Thymus (tissue), 11 donors: ENCODE measurements at regions not wholly inside any gene's neighbourhood (a gene's known extent, or its start where the extent isn't known, plus 50 kb on each side); places are given as distances from the start of the nearest gene placed in this dataset.
"Not testable (repeated sequence)": the region's sequence is repeated elsewhere in the genome, so short reads cannot be mapped to it uniquely, and the experiment has no call there.

Experiments used
- DNase-seq, 9 donors: peaks; one replicate each; pipeline ENCODE4 v3.0.0-alpha.2; 2013; ENCODE audit warnings: low spot score in 9 of 9, low read depth in 6 of 9, missing footprints in 1 of 9
- H3K27ac ChIP-seq, 2 donors: one replicate each; pipeline ENCODE4 v1.5.1; 2013; ENCODE audit warnings: control low read depth in 1 of 2, low read depth in 1 of 2, low read length in 1 of 2, mild to moderate bottlenecking in 1 of 2, moderate library complexity in 1 of 2
- H3K27me3 ChIP-seq, 2 donors: one replicate each; pipeline ENCODE4 v1.5.1; 2013; ENCODE audit warnings: low read length in 1 of 2; ENCODE audit not compliant: control insufficient read depth in 2 of 2, insufficient read depth in 1 of 2
- H3K36me3 ChIP-seq, 2 donors: one replicate each; pipeline ENCODE4 v1.5.1; 2013; ENCODE audit warnings: low read length in 1 of 2, mild to moderate bottlenecking in 1 of 2, moderate library complexity in 1 of 2; ENCODE audit not compliant: control insufficient read depth in 2 of 2, insufficient read depth in 2 of 2
- H3K4me1 ChIP-seq, 2 donors: one replicate each; pipeline ENCODE4 v1.5.1; 2013; ENCODE audit warnings: low read length in 2 of 2; ENCODE audit not compliant: control insufficient read depth in 2 of 2, insufficient read depth in 2 of 2
- H3K4me3 ChIP-seq, 2 donors: one replicate each; pipeline ENCODE4 v1.5.1; 2013; ENCODE audit warnings: low read length in 2 of 2, control low read depth in 1 of 2, mild to moderate bottlenecking in 1 of 2
- H3K9me3 ChIP-seq, 2 donors: one replicate each; pipeline ENCODE4 v1.5.1; 2013; ENCODE audit warnings: low read length in 1 of 2, mild to moderate bottlenecking in 1 of 2; ENCODE audit not compliant: control insufficient read depth in 2 of 2, insufficient read depth in 1 of 2
- WGBS: extraction: QIAGEN DNeasy Blood & Tissue Kit; methylation state at CpG from one replicate; pipeline ENCODE4 v1.1.7; 2013; 5-methylcytosine and 5-hydroxymethylcytosine counted together
- donor health status: healthy.

- H3K36me3 ChIP-seq = no peaks in the 10 kb centered on the region
Measured at GRCh38 chr4:135492439-135492838, 1290.8 kb upstream of the PABPC4L start.

GRCh38 chr4:135485371-135485770, 1283.8 kb upstream of the PABPC4L start:
- DNase-seq = no peak
- Histone ChIP-seq H3K9me3 (peaks cover 0 to 3% of the 10 kb centered on the region in 2 donors), H3K4me3 (no peak overlapping the region), H3K27me3 (no peaks in the 10 kb centered on the region), H3K4me1 (no peaks in the 10 kb centered on the region), H3K27ac (no peak overlapping the region), H3K36me3 (no peaks in the 10 kb centered on the region)
- WGBS = 86% methylated on average over 4 of the region's 4 CpGs

More at GRCh38 chr4:135492439-135492838, 1290.8 kb upstream of the PABPC4L start:
- H3K27ac ChIP-seq = no peak overlapping the region
- H3K4me3 ChIP-seq = no peak overlapping the region
- no peaks in the 10 kb centered on the region for H3K27me3 ChIP-seq
- peaks cover 0 to 3% of the 10 kb centered on the region in 2 donors for H3K9me3 ChIP-seq
- no peak for DNase-seq
- H3K4me1 ChIP-seq = no peaks in the 10 kb centered on the region
- 89% methylated on average over 2 of the region's 2 CpGs for WGBS

- no peak overlapping the region for H3K27ac ChIP-seq
- no peaks in the 10 kb centered on the region for H3K4me1 ChIP-seq
- H3K4me3 ChIP-seq = no peak overlapping the region
- no peak for DNase-seq
- H3K9me3 ChIP-seq = peaks cover 0 to 13% of the 10 kb centered on the region in 2 donors
- H3K36me3 ChIP-seq = no peaks in the 10 kb centered on the region
- 92% methylated on average over 2 of the region's 2 CpGs for WGBS
- H3K27me3 ChIP-seq = no peaks in the 10 kb centered on the region
Measured at GRCh38 chr4:135476272-135476671, 1274.7 kb upstream of the PABPC4L start.

GRCh38 chr4:135464311-135464710, 1262.7 kb upstream of the PABPC4L start:
- Histone ChIP-seq H3K27me3 (no peaks in the 10 kb centered on the region), H3K36me3 (no peaks in the 10 kb centered on the region), H3K27ac (no peak overlapping the region), H3K4me1 (no peaks in the 10 kb centered on the region), H3K9me3 (peaks cover 0 to 4% of the 10 kb centered on the region in 2 donors), H3K4me3 (no peak overlapping the region)
- no peak for DNase-seq
- 82% methylated on average over 7 of the region's 7 CpGs for WGBS

- not testable (repeated sequence) for H3K27ac ChIP-seq, H3K9me3 ChIP-seq, H3K36me3 ChIP-seq, H3K4me3 ChIP-seq, H3K4me1 ChIP-seq, H3K27me3 ChIP-seq, DNase-seq
- 97% methylated on average over 22 of the region's 22 CpGs for WGBS
Measured at GRCh38 chr4:135447598-135447997, 1246.0 kb upstream of the PABPC4L start.

GRCh38 chr4:135434936-135435335, 1233.3 kb upstream of the PABPC4L start:
- no peak overlapping the region for H3K4me3 ChIP-seq
- WGBS = 83% methylated on average over 2 of the region's 2 CpGs
- no peaks in the 10 kb centered on the region for H3K36me3 ChIP-seq
- no peak overlapping the region for H3K27ac ChIP-seq
- no peaks in the 10 kb centered on the region for H3K27me3 ChIP-seq
- H3K9me3 ChIP-seq = peaks cover 0 to 3% of the 10 kb centered on the region in 2 donors
- DNase-seq = no peak
- no peaks in the 10 kb centered on the region for H3K4me1 ChIP-seq

- DNase-seq = no peak
- no peaks in the 10 kb centered on the region for H3K4me1 ChIP-seq
- no peaks in the 10 kb centered on the region for H3K36me3 ChIP-seq
- no peak overlapping the region for H3K27ac ChIP-seq
- H3K9me3 ChIP-seq = no peaks in the 10 kb centered on the region
- H3K4me3 ChIP-seq = no peak overlapping the region
- H3K27me3 ChIP-seq = no peaks in the 10 kb centered on the region
- 94% methylated on average over 1 of the region's 1 CpG for WGBS
Measured at GRCh38 chr4:135429528-135429927, 1227.9 kb upstream of the PABPC4L start.

- no peaks in the 10 kb centered on the region for H3K27me3 ChIP-seq
- H3K36me3 ChIP-seq = no peaks in the 10 kb centered on the region
- DNase-seq = no peak
- 82% methylated on average over 1 of the region's 1 CpG for WGBS
- no peaks in the 10 kb centered on the region for H3K9me3 ChIP-seq
- no peak overlapping the region for H3K27ac ChIP-seq
- H3K4me1 ChIP-seq = no peaks in the 10 kb centered on the region
- H3K4me3 ChIP-seq = no peak overlapping the region
Measured at GRCh38 chr4:135418353-135418752, 1216.8 kb upstream of the PABPC4L start.

GRCh38 chr4:135412213-135412612, 1210.6 kb upstream of the PABPC4L start:
- no peak overlapping the region for H3K27ac ChIP-seq
- no peaks in the 10 kb centered on the region for H3K27me3 ChIP-seq
- H3K4me3 ChIP-seq = no peak overlapping the region
- no peaks in the 10 kb centered on the region for H3K4me1 ChIP-seq
- H3K36me3 ChIP-seq = no peaks in the 10 kb centered on the region
- peaks cover 0 to 11% of the 10 kb centered on the region in 2 donors for H3K9me3 ChIP-seq
- 91% methylated on average over 4 of the region's 4 CpGs for WGBS
- no peak for DNase-seq

- DNase-seq = no peak
- no peaks in the 10 kb centered on the region for H3K27me3 ChIP-seq
- WGBS = 88% methylated on average over 2 of the region's 2 CpGs
- no peaks in the 10 kb centered on the region for H3K36me3 ChIP-seq
- H3K4me3 ChIP-seq = no peak overlapping the region
- H3K27ac ChIP-seq = no peak overlapping the region
- peaks cover 0 to 17% of the 10 kb centered on the region in 2 donors for H3K9me3 ChIP-seq
- no peaks in the 10 kb centered on the region for H3K4me1 ChIP-seq
Measured at GRCh38 chr4:135411251-135411650, 1209.7 kb upstream of the PABPC4L start.
